Activated T-cell treated with anti-CD3 and anti-CD28 coated beads, Interleukin-2, amount 50 U/mL, for 1 hour (primary cell): ENCODE measurements at regions not wholly inside any gene's neighbourhood (a gene's known extent, or its start where the extent isn't known, plus 50 kb on each side); places are given as distances from the start of the nearest gene placed in this dataset.
"Not testable (repeated sequence)": the region's sequence is repeated elsewhere in the genome, so short reads cannot be mapped to it uniquely, and the experiment has no call there.

Experiments used
- DNase-seq: peaks from one replicate; pipeline ENCODE4 v3.0.0-alpha.2; 2020

DNA sequence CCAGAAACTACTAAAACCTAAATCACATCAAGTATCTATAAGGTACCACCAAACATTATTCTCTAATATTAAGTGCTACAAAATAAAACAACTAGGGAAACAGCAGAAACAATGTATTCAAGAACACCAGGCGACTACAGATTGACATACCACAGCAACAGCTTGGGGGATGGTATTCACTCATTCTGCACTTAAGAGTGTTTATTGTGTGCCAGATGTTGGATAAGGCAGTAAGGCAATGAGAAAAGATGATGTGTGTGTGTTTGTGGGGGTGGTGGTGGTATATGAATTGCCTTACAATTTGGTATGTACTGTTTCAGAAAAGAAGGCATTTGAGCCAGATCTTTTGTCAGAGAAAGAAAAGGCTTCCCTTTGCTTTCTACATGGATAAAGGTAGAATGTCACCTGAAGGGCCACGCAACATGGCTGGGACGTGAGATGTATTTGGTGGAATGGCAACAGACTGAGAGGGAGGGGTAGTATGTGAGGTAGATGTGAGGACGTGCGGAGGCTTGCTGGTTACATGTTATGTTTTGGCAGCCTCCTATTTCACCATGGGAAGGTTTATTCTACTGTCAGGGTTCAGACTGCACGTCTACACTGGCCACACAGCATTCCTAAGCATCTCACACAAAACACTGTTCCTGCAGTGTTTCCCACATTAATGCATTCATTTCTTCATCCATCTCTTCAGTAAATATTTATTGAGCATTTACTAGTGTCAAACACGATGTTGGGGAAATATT is 300.7 kb downstream of the KLF12 start:
- no peak for DNase-seq

DNA sequence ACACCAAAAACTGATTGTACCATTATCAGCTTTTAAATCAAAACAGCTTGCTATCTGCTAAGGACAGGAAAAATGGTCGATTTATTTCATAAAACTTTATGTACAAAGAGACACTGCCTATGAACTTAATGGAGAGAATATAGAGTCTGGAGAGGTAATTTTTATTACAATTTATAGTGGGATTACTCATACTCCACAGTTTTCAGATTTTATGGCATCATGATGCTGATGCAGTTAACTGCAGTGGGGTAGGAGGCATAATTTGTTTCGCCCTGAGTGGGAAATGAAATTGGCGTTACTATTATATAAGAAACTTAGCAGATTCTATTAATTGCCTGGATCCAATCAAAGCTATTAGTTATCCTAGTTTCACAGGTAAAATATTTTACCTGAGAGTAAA is 301.4 kb downstream of the KLF12 start:
- no peak for DNase-seq

DNA sequence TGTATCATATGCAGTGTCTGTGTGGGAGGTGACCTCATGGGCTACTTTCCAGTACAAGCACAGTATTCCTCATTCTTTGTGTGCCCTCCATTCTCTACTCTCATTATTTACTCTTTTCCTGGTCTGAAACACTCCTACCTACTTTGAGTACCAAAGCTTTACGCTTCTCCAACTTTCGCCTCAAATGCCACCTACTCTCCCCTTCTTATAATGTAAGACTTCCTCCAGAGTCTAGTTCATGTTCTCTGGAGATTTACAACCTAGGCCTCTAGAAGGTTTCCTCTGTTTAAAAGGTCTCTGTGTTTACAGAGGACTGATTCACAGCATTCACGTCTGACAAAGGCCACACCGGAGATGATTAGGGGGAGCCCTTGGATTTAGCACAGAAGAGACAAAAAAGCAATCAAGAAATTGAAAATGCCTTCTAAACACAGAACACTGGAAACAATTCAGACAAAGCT is 302.0 kb downstream of the KLF12 start:
- no peak for DNase-seq

DNA sequence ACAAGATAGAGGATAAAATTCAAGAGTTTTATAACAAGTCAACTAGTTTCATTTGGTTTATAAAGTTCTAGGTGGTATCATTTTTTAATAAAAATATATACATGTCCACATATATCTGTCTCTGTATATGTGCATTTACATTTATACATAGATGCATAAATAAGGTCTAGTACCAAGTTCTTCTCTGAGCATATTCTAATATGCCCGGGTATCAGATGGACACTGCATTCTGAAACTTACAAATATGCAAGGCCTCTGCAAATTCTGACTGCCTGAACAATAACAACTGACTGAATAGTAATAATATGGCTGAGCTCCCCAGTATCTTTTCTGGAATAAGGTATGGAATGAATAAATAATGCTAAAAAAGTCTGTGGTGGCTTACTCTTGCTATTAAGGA is 304.8 kb downstream of the KLF12 start:
- DNase-seq = no peak

DNA sequence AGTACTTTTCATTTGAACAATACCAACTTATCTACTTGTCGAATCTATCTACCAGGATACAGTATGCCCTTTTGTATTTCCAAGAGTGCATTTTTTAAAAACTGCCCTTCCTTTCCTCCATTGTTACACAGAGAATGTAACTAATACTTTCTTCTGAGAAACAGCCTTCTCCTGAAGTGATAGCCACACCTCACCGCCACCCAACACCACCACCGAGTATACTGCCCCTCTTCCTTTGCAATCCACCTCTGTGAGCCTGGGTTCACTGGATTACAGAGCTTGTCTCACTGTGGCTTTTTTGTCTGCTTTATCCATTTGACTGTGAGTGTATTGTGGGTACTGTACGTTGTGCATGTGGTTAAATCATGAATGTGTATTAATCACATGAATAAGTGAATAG is 305.4 kb downstream of the KLF12 start:
- DNase-seq = no peak

DNA sequence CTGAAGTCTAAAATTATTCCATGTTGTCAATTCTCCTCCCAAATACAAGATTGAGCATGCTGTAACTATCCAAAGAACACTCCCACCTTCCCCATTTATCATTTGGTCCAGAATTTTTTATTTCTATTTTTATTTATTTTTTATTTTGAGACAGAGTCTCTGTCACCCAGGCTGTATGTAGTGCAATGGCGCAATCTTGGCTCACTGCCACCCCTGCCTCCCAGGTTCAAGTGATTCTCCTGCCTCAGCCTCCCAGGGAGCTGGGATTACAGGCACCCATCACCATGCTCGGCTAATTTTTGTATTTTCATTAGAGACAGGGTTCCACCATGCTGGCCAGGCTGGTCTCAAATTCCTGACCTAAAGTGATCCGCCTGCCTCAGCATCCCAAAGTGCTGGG is 306.8 kb downstream of the KLF12 start:
- no peak for DNase-seq

DNA sequence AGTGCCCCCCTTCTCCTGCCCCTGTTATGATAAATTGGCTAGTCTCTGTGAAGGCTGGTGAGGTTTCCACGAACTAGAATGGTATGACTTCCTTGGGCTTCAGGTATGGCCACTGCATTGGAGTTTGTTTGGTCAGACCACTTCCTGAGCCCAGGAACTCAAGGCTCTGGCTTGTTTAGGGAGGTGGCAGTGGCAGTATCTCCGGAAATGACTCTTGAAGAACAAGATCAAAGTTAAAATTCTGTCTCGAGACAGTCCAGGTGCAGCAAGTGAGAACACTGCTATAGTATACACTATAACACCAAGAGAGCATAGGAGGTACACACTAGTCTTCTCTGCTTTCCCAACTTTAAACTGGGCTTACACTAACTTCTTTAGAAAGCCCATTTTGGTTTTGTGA is 309.1 kb downstream of the KLF12 start:
- DNase-seq = no peak

DNA sequence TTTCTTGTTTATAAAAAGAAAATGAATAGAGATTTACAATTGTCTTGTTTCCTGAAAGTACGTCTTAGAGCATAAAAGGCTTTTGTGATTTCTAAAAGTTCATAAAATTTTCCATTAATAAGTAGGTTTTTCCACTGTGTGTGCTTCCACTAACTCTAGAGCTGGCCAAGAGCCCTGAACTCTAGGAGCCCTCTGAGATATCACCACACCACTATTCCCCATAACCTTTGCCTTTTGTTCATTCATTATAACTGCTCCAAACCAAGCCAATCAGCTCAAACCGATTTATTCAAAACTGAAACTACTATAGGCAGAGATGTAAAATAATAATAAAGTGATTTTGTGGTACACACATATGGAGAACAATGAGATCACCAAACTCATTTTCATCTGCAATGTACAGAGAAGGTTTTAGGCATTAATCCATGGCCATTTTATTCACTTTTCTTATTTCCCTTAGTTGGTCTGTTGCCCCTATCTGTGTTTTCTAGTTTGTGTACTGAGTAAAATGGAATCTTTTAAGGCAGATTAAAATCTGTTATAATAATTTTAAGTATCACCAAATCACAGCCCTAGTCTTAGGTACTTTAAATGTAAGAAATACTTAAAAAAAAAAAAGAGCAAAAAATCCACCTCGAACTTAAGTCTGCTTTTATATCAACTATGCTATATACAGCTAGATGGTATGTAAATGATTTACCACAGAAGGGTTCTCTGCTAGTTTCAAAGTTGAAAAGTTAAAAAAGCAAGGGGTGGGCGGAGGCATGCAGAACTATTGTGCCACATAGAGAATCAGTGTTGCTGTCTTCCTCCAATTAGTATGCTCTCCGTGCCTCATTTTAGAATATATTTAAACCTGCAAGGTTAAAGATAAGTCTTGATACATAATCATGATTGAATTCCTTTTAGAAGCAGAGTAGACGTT is 311.3 kb downstream of the KLF12 start:
- DNase-seq = no peak

DNA sequence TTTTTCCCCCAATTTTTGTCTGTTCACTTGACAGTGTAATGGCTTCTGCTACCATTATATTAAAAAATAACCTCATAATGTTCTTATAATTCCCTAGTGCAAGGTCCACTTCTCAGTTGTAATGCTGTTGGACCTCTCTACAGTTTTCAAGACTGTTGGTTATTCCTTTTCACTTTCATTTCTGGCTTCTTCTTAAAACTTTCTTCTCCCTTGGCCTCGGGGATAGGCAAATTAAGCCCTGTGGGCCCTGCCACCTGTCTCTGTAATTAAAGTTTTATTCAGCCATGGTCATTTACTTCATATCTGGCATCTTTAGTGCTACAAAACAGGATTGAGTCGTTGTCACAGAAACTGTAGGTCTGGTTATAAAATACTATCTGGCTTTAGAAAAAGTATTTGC is 313.5 kb downstream of the KLF12 start:
- no peak for DNase-seq

DNA sequence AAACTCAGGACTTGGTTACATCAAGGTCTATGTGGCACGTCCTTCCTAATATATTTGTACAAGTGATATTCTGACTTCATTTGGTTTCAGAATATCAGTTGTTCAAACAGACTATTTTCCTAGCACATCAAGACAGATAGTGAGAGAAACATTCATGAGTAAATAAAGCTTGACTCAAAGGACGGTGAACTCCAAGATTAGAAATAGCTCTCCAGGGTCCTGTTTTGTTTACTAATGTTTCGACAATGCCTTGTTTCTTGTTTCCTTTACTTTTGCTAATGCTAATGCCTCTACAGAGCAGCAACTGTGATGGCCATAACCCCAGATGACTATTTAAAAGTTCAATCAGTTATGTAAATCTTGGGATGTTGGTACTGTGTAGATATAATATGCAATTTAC is 313.9 kb downstream of the KLF12 start:
- no peak for DNase-seq

DNA sequence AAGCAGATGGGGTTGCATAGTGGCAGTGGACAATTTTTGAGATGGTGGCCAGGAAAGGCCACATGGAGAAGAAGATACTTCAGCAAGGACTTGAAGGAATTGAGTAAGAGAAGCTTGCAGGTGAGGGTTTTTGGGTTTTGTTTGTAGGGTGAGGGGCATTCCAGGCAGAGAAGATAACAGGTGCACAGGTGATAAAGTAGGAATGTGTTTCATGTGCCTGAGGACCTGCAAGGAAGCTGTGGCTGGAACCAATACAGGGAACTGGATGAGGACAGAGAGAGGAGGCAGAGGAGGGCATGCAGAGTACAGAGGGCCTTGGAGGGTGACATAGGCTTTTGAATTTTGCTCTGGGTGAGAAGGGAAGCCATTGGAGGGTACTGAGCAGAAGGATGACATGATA is 314.5 kb downstream of the KLF12 start:
- DNase-seq = no peak

DNA sequence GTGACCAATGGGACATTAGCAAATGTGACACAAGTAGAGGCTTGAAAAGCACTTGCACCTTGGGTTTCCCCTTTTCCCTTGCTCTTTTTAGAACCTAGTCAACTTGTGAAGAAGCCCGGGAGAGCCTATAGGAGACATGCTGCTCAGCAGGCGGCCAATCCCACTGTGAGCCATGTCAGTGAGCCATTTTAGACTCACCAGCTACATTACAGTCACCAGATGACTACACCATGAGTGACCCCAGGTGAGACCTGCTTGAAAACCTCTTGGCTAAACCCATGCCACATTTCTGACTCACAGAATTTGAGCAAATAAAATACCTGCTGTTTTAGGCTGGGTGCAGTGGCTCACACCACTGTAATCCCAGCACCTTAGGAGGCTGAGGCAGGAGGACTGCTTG is 317.5 kb downstream of the KLF12 start:
- DNase-seq = no peak

DNA sequence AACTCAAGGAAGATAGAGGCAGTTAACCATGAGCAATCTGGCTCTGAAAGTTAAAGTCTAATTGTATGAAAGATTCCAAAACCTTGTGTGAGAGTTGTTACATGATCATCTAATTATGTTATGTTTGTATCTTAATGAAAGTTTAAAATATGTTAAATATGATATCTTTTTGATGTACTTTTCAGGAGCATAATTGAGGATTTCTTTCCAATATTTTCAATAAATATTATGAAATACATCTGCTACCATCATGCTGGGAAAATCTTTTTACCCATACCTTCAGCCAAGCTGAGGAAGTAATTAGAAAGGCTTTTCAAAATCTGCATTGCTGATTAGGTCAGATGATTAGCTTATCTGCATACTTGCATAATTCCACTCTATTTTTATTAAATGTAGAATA is 318.4 kb downstream of the KLF12 start:
- no peak for DNase-seq

DNA sequence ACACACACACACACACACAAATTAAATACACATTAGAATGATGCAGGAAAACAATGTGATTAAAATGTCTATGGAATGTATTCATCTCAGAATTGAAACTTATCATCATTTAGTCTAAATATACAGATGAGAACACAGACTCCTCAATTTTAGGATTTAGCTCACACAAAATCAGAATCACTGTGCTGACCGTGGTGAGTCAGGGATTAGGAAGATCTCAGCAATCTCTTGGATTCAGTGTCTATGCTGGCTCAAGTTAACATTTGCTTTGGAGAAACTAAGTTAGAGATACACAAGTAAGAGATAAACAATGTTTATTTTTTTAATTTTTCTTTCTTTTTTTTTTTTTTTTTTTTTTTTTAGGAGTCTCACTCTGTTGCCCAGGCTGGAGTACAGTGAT is 323.6 kb downstream of the KLF12 start:
- DNase-seq = no peak

DNA sequence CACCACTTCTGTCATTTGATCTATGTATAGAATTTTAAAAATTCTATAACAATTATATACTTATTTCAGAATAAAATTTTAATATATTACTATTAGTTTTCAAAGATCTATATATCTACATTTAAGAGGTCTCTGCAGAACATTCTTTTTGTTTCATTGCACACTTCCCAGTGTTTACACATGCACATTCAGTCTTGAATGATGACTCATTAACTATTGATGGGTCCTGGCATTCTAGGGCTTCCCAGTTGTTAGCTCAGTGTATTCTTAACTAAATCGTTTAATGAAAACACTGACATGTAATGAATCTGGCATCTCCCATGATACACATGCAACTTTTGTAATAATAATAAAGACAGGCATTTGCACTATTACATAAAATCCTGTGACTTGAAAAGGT is 324.6 kb downstream of the KLF12 start:
- DNase-seq = no peak

DNA sequence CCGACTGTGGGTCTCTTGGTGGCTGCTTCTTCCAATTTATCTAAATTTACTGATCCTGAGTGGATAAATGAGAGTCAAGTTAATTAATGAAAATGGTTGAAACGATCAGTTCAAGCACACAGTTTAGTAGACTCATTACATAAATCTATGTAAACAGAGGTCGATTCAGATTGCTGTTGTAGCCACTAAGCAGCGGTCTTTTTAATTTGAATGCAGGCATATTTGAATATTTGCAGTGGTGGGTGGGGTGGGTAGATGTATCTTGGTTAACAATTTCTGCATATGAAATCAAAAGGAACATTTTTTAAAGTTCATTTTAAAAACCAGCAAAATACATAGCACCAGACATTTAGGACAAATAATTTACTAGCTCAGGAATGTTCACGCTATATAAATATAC is 325.9 kb downstream of the KLF12 start:
- no peak for DNase-seq

DNA sequence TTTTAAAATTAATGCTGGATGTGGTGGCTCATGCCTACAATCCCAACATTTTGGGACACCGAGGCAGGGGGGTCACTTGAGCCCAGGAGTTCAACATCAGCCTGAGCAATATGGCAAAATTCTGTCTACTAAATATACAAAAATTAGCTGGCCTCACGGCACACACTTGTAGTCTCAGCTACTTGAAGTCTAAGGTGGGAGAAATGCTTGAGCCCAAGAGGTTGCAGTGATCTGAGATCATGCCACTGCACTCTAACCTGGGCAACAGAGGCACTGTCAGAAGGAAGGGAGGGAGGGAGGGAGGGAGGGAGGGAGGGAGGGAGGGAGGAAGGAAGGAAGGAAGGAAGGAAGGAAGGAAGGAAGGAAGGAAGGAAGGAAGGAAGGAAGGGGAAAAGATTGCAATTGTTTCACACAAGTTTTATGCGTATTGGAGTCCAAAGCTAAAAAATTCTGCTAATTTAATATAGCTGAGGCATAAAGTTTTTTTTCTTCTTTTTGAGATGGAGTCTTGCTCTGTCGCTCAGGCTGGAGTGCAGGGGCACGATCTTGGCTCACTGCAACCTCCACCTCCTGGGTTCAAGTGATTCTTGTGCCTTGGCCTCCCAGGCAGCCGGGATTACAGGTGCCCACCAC is 328.8 kb downstream of the KLF12 start:
- not testable (repeated sequence) for DNase-seq

DNA sequence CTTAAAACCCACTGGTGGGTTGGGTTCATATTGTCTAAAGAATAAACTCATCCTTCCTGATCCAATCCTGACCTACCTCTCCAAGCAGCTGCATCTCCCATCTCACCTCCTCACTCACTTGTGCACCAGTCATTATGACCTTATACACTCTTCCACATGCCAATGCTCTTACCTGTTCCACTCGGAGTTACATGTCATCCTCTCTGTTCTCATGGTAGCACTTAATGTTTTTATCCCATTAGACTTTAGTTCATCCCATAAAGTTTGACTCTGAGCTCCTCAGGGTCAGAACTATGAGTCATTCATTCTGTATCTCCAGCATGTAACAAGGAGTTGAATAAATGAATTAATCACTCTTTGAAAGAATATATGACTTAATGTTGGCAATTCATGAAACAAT is 330.2 kb downstream of the KLF12 start:
- DNase-seq = no peak

DNA sequence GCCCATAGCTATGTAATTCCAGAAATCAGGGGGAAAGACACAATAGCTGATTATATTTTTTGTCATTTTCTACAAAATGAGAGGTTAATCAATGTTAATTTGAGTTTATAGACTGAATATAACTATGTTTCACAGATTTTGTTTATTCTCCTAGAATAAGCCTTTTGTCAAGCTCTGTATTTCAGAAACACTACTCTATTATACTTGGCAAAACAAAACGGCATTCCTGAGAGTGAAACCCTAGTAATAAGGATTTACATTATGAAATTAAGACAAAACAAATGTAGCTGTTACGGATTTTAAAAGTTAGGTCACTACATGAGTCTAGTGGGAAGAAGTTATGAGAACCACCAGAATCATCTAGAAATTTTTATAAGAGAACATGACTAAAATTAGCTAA is 334.2 kb downstream of the KLF12 start:
- no peak for DNase-seq

DNA sequence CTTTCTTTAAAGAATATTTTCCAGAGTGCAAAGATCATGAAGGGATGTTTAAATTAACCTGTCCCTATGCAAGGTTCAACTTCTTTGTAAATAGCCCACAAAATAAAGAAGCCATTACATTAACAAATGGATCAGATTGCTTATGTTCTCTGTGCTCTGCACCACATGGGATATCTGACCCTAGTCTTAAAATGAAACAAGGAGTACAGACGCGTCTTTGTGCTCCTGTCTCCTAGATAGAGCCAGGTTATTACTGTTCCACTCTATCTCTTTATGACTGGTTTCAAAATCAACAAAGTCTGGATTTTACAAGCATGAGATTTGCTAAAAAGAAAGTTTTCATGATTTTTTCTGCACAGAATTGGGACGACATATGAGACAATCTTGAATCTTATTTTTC is 339.4 kb downstream of the KLF12 start:
- no peak for DNase-seq

DNA sequence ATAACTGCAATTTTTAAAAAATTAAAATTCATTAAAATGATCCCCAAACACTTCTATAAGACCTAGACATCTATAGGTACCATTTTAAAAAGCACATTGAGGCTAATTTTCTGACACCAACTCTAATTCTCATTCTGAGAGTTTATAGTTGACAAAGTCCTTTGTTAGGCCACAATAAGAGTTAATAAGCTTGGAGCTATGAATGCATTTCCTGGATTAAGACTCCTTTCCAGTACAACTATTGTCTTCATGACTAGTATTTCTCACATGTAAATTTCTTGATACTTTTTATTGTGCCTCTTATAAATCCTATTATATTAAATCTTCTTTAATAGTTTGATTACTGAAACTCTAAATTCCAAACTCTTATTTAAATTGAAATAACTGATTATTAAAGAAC is 340.8 kb downstream of the KLF12 start:
- DNase-seq = no peak

DNA sequence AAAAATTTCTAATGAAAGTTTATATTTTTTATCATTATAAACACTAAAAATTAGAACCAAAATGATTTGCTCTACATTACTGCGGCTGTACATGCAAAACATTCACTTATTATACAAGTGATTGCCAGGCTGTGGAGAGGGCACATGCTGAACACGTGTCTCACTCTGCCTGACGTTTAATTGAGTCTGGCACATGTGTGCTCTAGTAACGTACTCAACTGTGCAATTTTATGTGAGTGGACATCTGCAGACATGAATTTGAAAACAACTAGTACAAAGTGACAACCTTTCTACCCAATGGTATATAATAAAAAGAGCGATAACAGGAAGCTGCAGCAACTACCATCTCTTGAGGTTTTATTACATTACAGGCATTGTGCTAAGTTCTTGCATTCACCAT is 341.4 kb downstream of the KLF12 start:
- no peak for DNase-seq
